PFSK-1 (cell line): ENCODE measurements at regions not wholly inside any gene's neighbourhood (a gene's known extent, or its start where the extent isn't known, plus 50 kb on each side); places are given as distances from the start of the nearest gene placed in this dataset.

ENCODE experiments used
- FOXP2 ChIP-seq: optimal IDR thresholded peaks from 2 replicates; pipeline ENCODE3; 2011; ENCODE audit warnings: borderline replicate concordance, control low read depth, inconsistent platforms; ENCODE audit not compliant: insufficient read depth; ENCODE audit errors: extremely low read length, extremely low read depth
- POLR2AphosphoS5 ChIP-seq: IDR thresholded peaks from 2 replicates; pipeline ENCODE4 v1.6.1; 2012; ENCODE audit warnings: low read depth, mild to moderate bottlenecking, control low read depth, low read length, moderate library complexity
- REST ChIP-seq, 2 experiments: IDR thresholded peaks; 2 replicates each; pipeline versions ENCODE4 v1.6.1 to v1.8.0; 2011 to 2012; ENCODE audit warnings: low read depth in 2 of 2, low read length in 2 of 2, control low read depth in 1 of 2, inconsistent platforms in 1 of 2, mild to moderate bottlenecking in 1 of 2, moderate library complexity in 1 of 2; ENCODE audit not compliant: insufficient read depth in 1 of 2
- SIN3A ChIP-seq: IDR thresholded peaks from 2 replicates; pipeline ENCODE4 v1.6.1; 2012; ENCODE audit warnings: mild to moderate bottlenecking, low read length, moderate library complexity, borderline replicate concordance; ENCODE audit not compliant: insufficient read depth
- TAF1 ChIP-seq: IDR thresholded peaks from 2 replicates; pipeline ENCODE4 v1.6.1; 2012; ENCODE audit warnings: low read length, control low read depth, borderline replicate concordance; ENCODE audit not compliant: insufficient read depth

DNA sequence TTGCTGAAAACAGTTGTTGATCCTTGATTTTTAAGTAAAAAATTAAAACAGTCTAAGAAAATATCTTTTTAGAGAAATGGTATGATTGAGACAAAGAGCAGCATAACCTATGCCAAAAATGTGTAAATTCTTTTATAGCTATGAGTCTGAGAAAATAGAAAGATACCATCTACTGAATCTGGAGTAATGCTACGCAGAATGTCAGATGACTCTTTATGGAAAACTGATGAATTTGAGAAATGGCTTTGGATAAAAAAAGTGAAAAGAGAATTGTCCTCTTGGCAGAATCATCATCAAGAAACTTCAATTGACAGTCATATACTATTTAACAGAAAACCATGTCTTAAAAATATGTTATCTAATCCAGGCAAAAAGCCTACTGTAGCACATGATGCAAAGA is 183.1 kb downstream of the FAT4 start:
- TF ChIP-seq FOXP2 (no peak), SIN3A (no peak), POLR2AphosphoS5 (no peak), TAF1 (no peak), REST (IDR thresholded peaks at IDR 0.05; ENCODE audit: insufficient read depth in 1 of 2, low read depth in 2 of 2, low read length in 2 of 2) (no peak)

GRCh38 chr4:125498981-125499380 is 184.2 kb downstream of the FAT4 start:
- TF ChIP-seq TAF1 = no peak
- TF ChIP-seq POLR2AphosphoS5 = no peak
- no peak for TF ChIP-seq REST (IDR thresholded peaks at IDR 0.05; ENCODE audit: insufficient read depth in 1 of 2, low read depth in 2 of 2, low read length in 2 of 2)
- no peak for TF ChIP-seq SIN3A
- TF ChIP-seq FOXP2 = no peak

- no peak for TF ChIP-seq POLR2AphosphoS5
These were observed 186.3 kb downstream of the FAT4 start for GRCh38 chr4:125501090-125501489.

GRCh38 chr4:125501568-125501967 is 186.8 kb downstream of the FAT4 start:
- no peak for TF ChIP-seq FOXP2

GRCh38 chr4:125505621-125506020 is 190.9 kb downstream of the FAT4 start:
- TF ChIP-seq SIN3A (no peak), FOXP2 (no peak), REST (IDR thresholded peaks at IDR 0.05; ENCODE audit: insufficient read depth in 1 of 2, low read depth in 2 of 2, low read length in 2 of 2) (no peak), POLR2AphosphoS5 (no peak), TAF1 (no peak)

GRCh38 chr4:125507141-125507540 is 192.4 kb downstream of the FAT4 start:
- TF ChIP-seq SIN3A (no peak), REST (IDR thresholded peaks at IDR 0.05; ENCODE audit: insufficient read depth in 1 of 2, low read depth in 2 of 2, low read length in 2 of 2) (no peak), FOXP2 (no peak), TAF1 (no peak), POLR2AphosphoS5 (no peak)
